RWPE2 (cell line): ENCODE measurements at regions not wholly inside any gene's neighbourhood (a gene's known extent, or its start where the extent isn't known, plus 50 kb on each side); places are given as distances from the start of the nearest gene placed in this dataset.
"Not testable (repeated sequence)": the region's sequence is repeated elsewhere in the genome, so short reads cannot be mapped to it uniquely, and the experiment has no call there.

Experiments used
- ATAC-seq: fragments of 200-7000 bp; cut with Tn5 transposase; 3 replicates; pipeline ENCODE4 v1.9.1; 2021; ENCODE audit warnings: low read depth
- DNase-seq: peaks from one replicate; pipeline ENCODE4 v3.0.0-alpha.2; 2020; ENCODE audit warnings: low spot score
- H3K27ac ChIP-seq: fragments of 450-650 bp; 2 replicates; pipeline ENCODE4 v1.5.1; 2017; ENCODE audit warnings: mild to moderate bottlenecking; ENCODE audit not compliant: poor library complexity, severe bottlenecking
- H3K27me3 ChIP-seq: fragments of 250-450 bp; sonication (Bioruptor Pico); 2 replicates; pipeline ENCODE4 v1.5.1; 2021; ENCODE audit warnings: mild to moderate bottlenecking, moderate library complexity; ENCODE audit not compliant: insufficient read depth, poor library complexity, severe bottlenecking
- H3K36me3 ChIP-seq: fragments of 250-450 bp; sonication (Bioruptor Pico); 2 replicates; pipeline ENCODE4 v1.5.1; 2020; ENCODE audit warnings: low read depth, mild to moderate bottlenecking, moderate library complexity
- H3K4me1 ChIP-seq: fragments of 250-450 bp; sonication (Bioruptor Pico); 2 replicates; pipeline ENCODE4 v1.5.1; 2021; ENCODE audit warnings: mild to moderate bottlenecking, moderate library complexity; ENCODE audit not compliant: insufficient read depth, poor library complexity, severe bottlenecking
- H3K4me3 ChIP-seq: fragments of 250-450 bp; sonication (Bioruptor Pico); 2 replicates; pipeline ENCODE4 v1.5.1; 2021; ENCODE audit warnings: mild to moderate bottlenecking, moderate library complexity; ENCODE audit not compliant: severe bottlenecking
- H3K9me3 ChIP-seq: fragments of 250-450 bp; sonication (Bioruptor Pico); 2 replicates; pipeline ENCODE4 v1.5.1; 2021; ENCODE audit warnings: mild to moderate bottlenecking, moderate library complexity; ENCODE audit not compliant: severe bottlenecking
- TF ChIP-seq, protein P1 (sequence below): fragments of 450-650 bp; IDR thresholded peaks from one replicate; pipeline ENCODE4 v1.5.1; 2017; ENCODE audit warnings: mild to moderate bottlenecking, moderate library complexity; ENCODE audit not compliant: poor library complexity, severe bottlenecking

DNA sequence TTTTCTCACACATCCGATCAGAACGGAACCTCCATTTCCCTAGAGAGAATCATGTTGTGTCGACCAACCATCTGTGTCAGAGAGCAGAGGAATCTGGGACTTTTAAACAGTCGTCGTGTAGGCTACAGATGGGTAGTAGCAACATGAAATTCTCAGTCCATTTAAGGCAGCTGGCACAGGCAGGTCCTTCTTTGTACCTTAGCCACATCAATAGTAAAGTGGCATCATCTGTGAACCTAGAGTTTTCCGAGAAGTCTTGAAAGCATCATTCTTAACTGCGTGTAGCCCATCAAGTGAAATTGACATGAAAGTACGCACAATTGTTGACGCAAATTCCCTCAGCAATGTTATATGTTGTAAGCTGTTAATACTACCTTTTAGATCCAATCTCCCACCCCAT, 114.5 kb upstream of the GRM7 start:
- H3K36me3 ChIP-seq = no peaks in the 10 kb centered on the region

DNA sequence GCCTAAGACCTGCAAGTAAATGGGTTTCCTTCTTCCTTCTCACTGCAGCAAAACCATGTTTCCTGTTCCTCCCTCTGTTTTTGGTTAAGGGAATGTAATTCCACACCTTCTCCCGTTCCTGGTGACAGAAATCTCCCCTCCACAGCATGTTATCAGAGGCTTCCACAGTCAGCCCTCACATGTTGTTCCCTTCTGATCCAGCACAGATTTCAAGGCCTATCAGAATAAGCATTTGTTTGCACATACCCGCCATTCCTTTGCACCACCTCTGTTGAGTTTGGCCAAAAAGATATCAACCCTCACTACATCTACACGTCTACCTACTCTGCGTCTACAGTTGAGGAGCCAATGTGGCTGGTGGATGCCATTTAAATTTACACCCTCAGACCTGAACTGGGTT, 113.9 kb upstream of the GRM7 start:
- ATAC-seq (no peak), DNase-seq (no peak)
- no peak overlapping the region for H3K27ac ChIP-seq
- TF ChIP-seq, protein P1, sequence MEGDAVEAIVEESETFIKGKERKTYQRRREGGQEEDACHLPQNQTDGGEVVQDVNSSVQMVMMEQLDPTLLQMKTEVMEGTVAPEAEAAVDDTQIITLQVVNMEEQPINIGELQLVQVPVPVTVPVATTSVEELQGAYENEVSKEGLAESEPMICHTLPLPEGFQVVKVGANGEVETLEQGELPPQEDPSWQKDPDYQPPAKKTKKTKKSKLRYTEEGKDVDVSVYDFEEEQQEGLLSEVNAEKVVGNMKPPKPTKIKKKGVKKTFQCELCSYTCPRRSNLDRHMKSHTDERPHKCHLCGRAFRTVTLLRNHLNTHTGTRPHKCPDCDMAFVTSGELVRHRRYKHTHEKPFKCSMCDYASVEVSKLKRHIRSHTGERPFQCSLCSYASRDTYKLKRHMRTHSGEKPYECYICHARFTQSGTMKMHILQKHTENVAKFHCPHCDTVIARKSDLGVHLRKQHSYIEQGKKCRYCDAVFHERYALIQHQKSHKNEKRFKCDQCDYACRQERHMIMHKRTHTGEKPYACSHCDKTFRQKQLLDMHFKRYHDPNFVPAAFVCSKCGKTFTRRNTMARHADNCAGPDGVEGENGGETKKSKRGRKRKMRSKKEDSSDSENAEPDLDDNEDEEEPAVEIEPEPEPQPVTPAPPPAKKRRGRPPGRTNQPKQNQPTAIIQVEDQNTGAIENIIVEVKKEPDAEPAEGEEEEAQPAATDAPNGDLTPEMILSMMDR = no peak
- H3K4me1 ChIP-seq = no peaks in the 10 kb centered on the region
- no peak overlapping the region for H3K4me3 ChIP-seq
- no peaks in the 10 kb centered on the region for H3K9me3 ChIP-seq
- H3K27me3 ChIP-seq = no peaks in the 10 kb centered on the region
- no peaks in the 10 kb centered on the region for H3K36me3 ChIP-seq

More for the DNA sequence above, 114.5 kb upstream of the GRM7 start:
- Histone ChIP-seq H3K4me1 (no peaks in the 10 kb centered on the region), H3K27me3 (no peaks in the 10 kb centered on the region), H3K9me3 (no peaks in the 10 kb centered on the region), H3K27ac (no peak overlapping the region), H3K4me3 (no peak overlapping the region)
- ATAC-seq (no peak), DNase-seq (no peak)
- TF ChIP-seq, protein P1 = no peak

DNA sequence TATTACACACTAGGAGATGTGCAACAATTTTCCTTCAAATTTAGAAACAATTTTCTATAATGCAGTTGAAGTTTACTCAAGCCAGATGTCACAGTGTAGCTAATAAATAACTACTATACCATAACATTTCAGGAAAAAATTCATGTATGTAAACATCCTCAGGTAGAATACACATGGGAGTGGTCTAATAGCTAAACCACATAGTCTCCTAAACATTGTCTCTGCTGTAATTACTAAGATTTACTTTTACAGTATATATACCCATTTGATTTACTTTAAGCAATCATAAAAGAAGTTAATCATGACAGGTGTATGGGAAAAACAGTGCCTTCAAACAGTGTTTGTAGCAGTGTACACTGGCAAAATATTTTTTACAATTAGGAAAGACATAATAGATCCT, 110.1 kb upstream of the GRM7 start:
- H3K4me3 ChIP-seq = no peak overlapping the region
- TF ChIP-seq, protein P1 = no peak
- no peaks in the 10 kb centered on the region for H3K4me1 ChIP-seq
- DNase-seq (no peak), ATAC-seq (no peak)
- H3K27me3 ChIP-seq = no peaks in the 10 kb centered on the region
- peaks cover 3% of the 10 kb centered on the region for H3K9me3 ChIP-seq
- H3K36me3 ChIP-seq = no peaks in the 10 kb centered on the region
- H3K27ac ChIP-seq = no peak overlapping the region

DNA sequence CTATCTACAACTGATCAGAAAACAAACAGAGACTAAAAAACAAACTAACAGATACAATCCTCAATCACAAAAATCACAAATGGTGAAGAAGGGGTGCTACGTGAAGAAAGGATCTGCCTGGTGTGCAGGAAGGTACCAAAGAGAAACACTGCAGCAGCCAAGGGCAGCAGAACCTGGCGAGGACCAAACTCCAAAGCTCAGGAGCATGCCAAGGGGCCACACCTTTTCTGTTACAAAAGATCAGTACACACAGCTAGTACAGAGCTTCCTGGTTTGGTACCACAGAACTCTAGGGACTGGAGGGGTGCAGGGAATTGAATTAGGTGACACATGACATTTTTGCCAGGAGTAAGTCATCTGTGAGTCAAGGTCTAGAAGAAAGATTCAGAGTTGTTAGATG, 107.4 kb upstream of the GRM7 start:
- H3K36me3 ChIP-seq = no peaks in the 10 kb centered on the region
- no peak for ATAC-seq
- no peak for DNase-seq
- H3K27me3 ChIP-seq = no peaks in the 10 kb centered on the region
- H3K27ac ChIP-seq = no peak overlapping the region
- H3K4me1 ChIP-seq = no peaks in the 10 kb centered on the region
- peaks cover 3% of the 10 kb centered on the region for H3K9me3 ChIP-seq
- H3K4me3 ChIP-seq = no peak overlapping the region
- TF ChIP-seq, protein P1 = no peak

DNA sequence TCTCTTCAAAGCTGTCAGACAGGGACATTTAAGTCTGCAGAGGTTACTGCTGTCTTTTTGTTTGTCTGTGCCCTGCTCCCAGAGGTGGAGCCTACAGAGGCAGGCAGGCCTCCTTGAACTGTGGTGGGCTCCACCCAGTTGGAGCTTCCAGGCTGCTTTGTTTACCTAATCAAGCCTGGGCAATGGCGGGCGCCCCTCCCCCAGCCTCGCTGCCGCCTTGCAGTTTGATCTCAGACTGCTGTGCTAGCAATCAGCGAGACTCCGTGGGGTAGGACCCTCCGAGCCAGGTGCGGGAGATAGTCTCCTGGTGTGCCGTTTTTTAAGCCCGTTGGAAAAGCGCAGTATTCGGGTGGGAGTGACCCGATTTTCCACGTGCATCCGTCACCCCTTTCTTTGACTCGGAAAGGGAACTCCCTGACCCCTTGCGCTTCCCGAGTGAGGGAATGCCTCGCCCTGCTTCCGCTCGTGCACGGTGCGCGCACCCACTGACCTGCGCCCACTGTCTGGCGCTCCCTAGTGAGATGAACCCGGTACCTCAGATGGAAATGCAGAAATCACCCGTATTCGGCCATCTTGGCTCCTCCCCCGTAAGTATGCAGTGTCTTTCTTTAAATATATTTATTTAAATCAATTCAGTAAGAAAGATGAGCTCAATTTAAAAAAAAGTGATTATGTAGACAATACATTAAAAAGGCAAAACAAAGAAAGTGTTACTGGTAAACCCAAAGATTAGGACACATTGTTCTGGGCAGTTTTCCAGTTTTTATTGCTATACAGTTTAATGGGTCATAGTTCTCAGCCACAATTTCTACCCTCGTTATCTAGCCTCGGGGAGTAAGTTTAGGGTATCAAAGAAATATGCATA, 91.2 kb upstream of the GRM7 start:
- ATAC-seq, H3K9me3 ChIP-seq, H3K4me1 ChIP-seq, H3K36me3 ChIP-seq, DNase-seq, H3K4me3 ChIP-seq, H3K27ac ChIP-seq, H3K27me3 ChIP-seq: not testable (repeated sequence)
